Sigmoid colon (tissue), 6 donors: ENCODE measurements at regions not wholly inside any gene's neighbourhood (a gene's known extent, or its start where the extent isn't known, plus 50 kb on each side); places are given as distances from the start of the nearest gene placed in this dataset.

Experiments used
- DNase-seq: peaks from one replicate; pipeline ENCODE4 v3.0.0-alpha.2; 2019
- H3K27ac ChIP-seq, 4 donors: fragments of 200-600 bp; sonication (generic); one replicate each; pipeline ENCODE4 v1.5.1; 2016 to 2019; ENCODE audit warnings: mild to moderate bottlenecking in 1 of 4
- H3K27me3 ChIP-seq, 3 donors: fragments of 200-600 bp; sonication (generic); one replicate each; pipeline ENCODE4 v1.5.1; 2019; ENCODE audit warnings: mild to moderate bottlenecking in 1 of 3
- H3K36me3 ChIP-seq, 4 donors: fragments of 200-600 bp; sonication (generic); one replicate each; pipeline ENCODE4 v1.5.1; 2016 to 2019
- H3K4me1 ChIP-seq, 4 donors: fragments of 200-600 bp; sonication (generic); one replicate each; pipeline ENCODE4 v1.5.1; 2017 to 2019
- H3K4me3 ChIP-seq, 4 donors: fragments of 200-600 bp; sonication (generic); one replicate each; pipeline ENCODE4 v1.5.1; 2017 to 2019; ENCODE audit warnings: mild to moderate bottlenecking in 2 of 4, moderate library complexity in 1 of 4
- H3K9me3 ChIP-seq, 4 donors: fragments of 200-600 bp in 3 of 4; sonication (generic) in 3 of 4; one replicate each; pipeline versions ENCODE4 v1.5.1 to v1.6.1; 2013 to 2019
- CTCF ChIP-seq, 4 experiments: fragments of 450-650 bp in 3 of 4; fragments of 200-600 bp in 1 of 4; IDR thresholded peaks; one replicate each; pipeline ENCODE4 v1.5.1; 2016 to 2019; ENCODE audit warnings: antibody characterized with exemption in 4 of 4, mild to moderate bottlenecking in 3 of 4, moderate library complexity in 2 of 4
- EP300 ChIP-seq, 4 donors: sonication (generic); formaldehyde crosslinking; IDR thresholded peaks; one replicate each; pipeline ENCODE4 v1.6.1; 2017; ENCODE audit warnings: antibody characterized with exemption in 4 of 4
- POLR2A ChIP-seq, 2 donors: fragments of 450-650 bp; IDR thresholded peaks; one replicate each; pipeline ENCODE4 v1.6.1; 2016; ENCODE audit warnings: antibody characterized with exemption in 2 of 2, mild to moderate bottlenecking in 2 of 2, moderate library complexity in 2 of 2
- POLR2AphosphoS5 ChIP-seq, 4 donors: sonication (generic); formaldehyde crosslinking; IDR thresholded peaks; one replicate each; pipeline ENCODE4 v1.6.1; 2017; ENCODE audit warnings: antibody characterized with exemption in 4 of 4
- WGBS, 2 donors: extraction: QIAGEN DNeasy Blood & Tissue Kit; methylation state at CpG; one replicate each; pipeline ENCODE4 v1.1.7; 2013; 5-methylcytosine and 5-hydroxymethylcytosine counted together
- intact Hi-C: fragments of 100-400 bp; cut with DNase I; formaldehyde crosslinking; loops from one replicate; pipeline ENCODE4 v1.15.1; 2023
- donor health status: healthy with polysubstance abuse.
- donor health status: healthy.

GRCh38 chr3:146991907-146992306, 386.8 kb upstream of the PLSCR5 start:
- Histone ChIP-seq H3K27me3 (no peaks in the 10 kb centered on the region), H3K36me3 (no peaks in the 10 kb centered on the region), H3K27ac (no peak overlapping the region), H3K4me1 (no peaks in the 10 kb centered on the region), H3K4me3 (no peak overlapping the region), H3K9me3 (no peaks in the 10 kb centered on the region)
- no peak for DNase-seq
- intact Hi-C loops = no loop called here
- 91 to 95% methylated on average over 1 of the region's 1 CpG for WGBS, 2 donors
- TF ChIP-seq POLR2A (IDR thresholded peaks at IDR 0.05) = no peak

- intact Hi-C loops = no loop called here
- H3K9me3 ChIP-seq = no peaks in the 10 kb centered on the region
- H3K36me3 ChIP-seq = no peaks in the 10 kb centered on the region
- no peak overlapping the region for H3K4me3 ChIP-seq
- no peaks in the 10 kb centered on the region for H3K4me1 ChIP-seq
- 56 to 62% methylated on average over 2 of the region's 2 CpGs for WGBS, 2 donors
- TF ChIP-seq POLR2A (IDR thresholded peaks at IDR 0.05) = no peak
- no peak for TF ChIP-seq POLR2AphosphoS5 (IDR thresholded peaks at IDR 0.05)
- no peak for TF ChIP-seq EP300 (IDR thresholded peaks at IDR 0.05)
- TF ChIP-seq CTCF (IDR thresholded peaks at IDR 0.05) = no peak
- H3K27ac ChIP-seq = no peak overlapping the region
- no peak for DNase-seq
- no peaks in the 10 kb centered on the region for H3K27me3 ChIP-seq
Measured at GRCh38 chr3:146975476-146975875, 370.3 kb upstream of the PLSCR5 start.

GRCh38 chr3:146975032-146975431, 369.9 kb upstream of the PLSCR5 start:
- intact Hi-C loops = no loop called here
- Histone ChIP-seq H3K4me1 (no peaks in the 10 kb centered on the region), H3K4me3 (no peak overlapping the region), H3K9me3 (no peaks in the 10 kb centered on the region), H3K36me3 (no peaks in the 10 kb centered on the region), H3K27me3 (no peaks in the 10 kb centered on the region), H3K27ac (no peak overlapping the region)
- no peak for DNase-seq
- 87 to 93% methylated on average over 1 of the region's 1 CpG for WGBS, 2 donors
- TF ChIP-seq EP300 (IDR thresholded peaks at IDR 0.05) (no peak), CTCF (IDR thresholded peaks at IDR 0.05) (no peak), POLR2A (IDR thresholded peaks at IDR 0.05) (no peak), POLR2AphosphoS5 (IDR thresholded peaks at IDR 0.05) (no peak)

GRCh38 chr3:146974001-146974400, 368.9 kb upstream of the PLSCR5 start:
- TF ChIP-seq CTCF (IDR thresholded peaks at IDR 0.05) (no peak), POLR2A (IDR thresholded peaks at IDR 0.05) (no peak), EP300 (IDR thresholded peaks at IDR 0.05) (no peak), POLR2AphosphoS5 (IDR thresholded peaks at IDR 0.05) (no peak)
- no peaks in the 10 kb centered on the region for H3K27me3 ChIP-seq
- peaks cover 0 to 9% (median 4%) of the 10 kb centered on the region in 4 donors for H3K4me1 ChIP-seq
- intact Hi-C loops = no loop called here
- DNase-seq = no peak
- no peaks in the 10 kb centered on the region for H3K36me3 ChIP-seq
- H3K4me3 ChIP-seq = no peak overlapping the region
- 92 to 93% methylated on average over 4 of the region's 4 CpGs for WGBS, 2 donors
- no peaks in the 10 kb centered on the region for H3K9me3 ChIP-seq
- H3K27ac ChIP-seq = no peak overlapping the region

GRCh38 chr3:146972726-146973125, 367.6 kb upstream of the PLSCR5 start:
- H3K9me3 ChIP-seq = no peaks in the 10 kb centered on the region
- H3K4me3 ChIP-seq = no peak overlapping the region
- no peaks in the 10 kb centered on the region for H3K36me3 ChIP-seq
- TF ChIP-seq EP300 (IDR thresholded peaks at IDR 0.05) (no peak), POLR2AphosphoS5 (IDR thresholded peaks at IDR 0.05) (no peak), CTCF (IDR thresholded peaks at IDR 0.05) (no peak), POLR2A (IDR thresholded peaks at IDR 0.05) (no peak)
- intact Hi-C loops = no loop called here
- H3K4me1 ChIP-seq = peaks cover 0 to 15% (median 6%) of the 10 kb centered on the region in 4 donors
- 79 to 89% methylated on average over 1 of the region's 1 CpG for WGBS, 2 donors
- DNase-seq = no peak
- no peak overlapping the region for H3K27ac ChIP-seq
- no peaks in the 10 kb centered on the region for H3K27me3 ChIP-seq
